ENCODE measurements at regions not wholly inside any gene's neighbourhood (a gene's known extent, or its start where the extent isn't known, plus 50 kb on each side); places are given as distances from the start of the nearest gene placed in this dataset.
"Not testable (repeated sequence)": the region's sequence is repeated elsewhere in the genome, so short reads cannot be mapped to it uniquely, and the experiment has no call there.

GRCh38 chr6:152828431-152828830 lies 77.8 kb downstream of the VIP start:
- H3K4me1 ChIP-seq (ENCODE audit: control insufficient read depth, insufficient read depth, low read length) = no peaks in the 10 kb centered on the region
- H3K27me3 ChIP-seq (replicated peaks in 1 of 2; ENCODE audit: control insufficient read depth in 2 of 2, insufficient read depth in 2 of 2, low read length in 1 of 2) = no peaks in the 10 kb centered on the region
- H3K36me3 ChIP-seq (ENCODE audit: control insufficient read depth in 2 of 2, insufficient read depth in 2 of 2, low read length in 1 of 2) = no peaks in the 10 kb centered on the region
- H4K20me1 ChIP-seq (ENCODE audit: control insufficient read depth, insufficient read depth) = no peaks in the 10 kb centered on the region
- ChIA-PET CTCF (no interaction called here), RAD21 (ENCODE audit: unreplicated experiment) (no interaction called here), SMC1A (ENCODE audit: uncharacterized antibody, unreplicated experiment) (no interaction called here), POLR2A (no interaction called here)
- DNase-seq (ENCODE audit: low read depth, low spot score) = no peak
- FAIRE-seq = no peak
- no peak for ATAC-seq
- BruUV-seq (replicated peaks) = no TSS peak
- H3K4me3 ChIP-seq = no peak overlapping the region
- no peak overlapping the region for H3K9ac ChIP-seq (ENCODE audit: control insufficient read depth, insufficient read depth, low read length)
- no peaks in the 10 kb centered on the region for H3K9me3 ChIP-seq (replicated peaks; ENCODE audit: control insufficient read depth, insufficient read depth, low read length)
- intact Hi-C loops (cut with micrococcal nuclease; ENCODE audit: unreplicated experiment) = loop anchor here (5.0 kb wide), 1 partner anchor 316 kb away; no protein-coding TSS in a partner anchor
- 95% methylated on average over 1 of the region's 1 CpG for WGBS (ENCODE audit: insufficient coverage, insufficient replicate concordance, low lambda C conversion rate, missing lambda C conversion rate)
- in situ Hi-C loops (cut with MboI) = no loop called here
- TF ChIP-seq RCOR1 (conservative IDR thresholded peaks at IDR 0.05; ENCODE audit: low read depth, low read length) = no peak
- TF ChIP-seq PKNOX1 (IDR thresholded peaks at IDR 0.05) = no peak
- H2AFZ ChIP-seq (ENCODE audit: control insufficient read depth, low read depth, low read length) = no peak overlapping the region
- H3K79me2 ChIP-seq (ENCODE audit: control insufficient read depth, insufficient read depth, low read length) = no peaks in the 10 kb centered on the region
- H3K27ac ChIP-seq (ENCODE audit: control insufficient read depth, insufficient read depth) = no peak overlapping the region
- H3K4me2 ChIP-seq (ENCODE audit: control insufficient read depth, insufficient read depth) = no peak overlapping the region

GRCh38 chr6:152834366-152834765 lies 83.8 kb downstream of the VIP start:
- H3K27me3 ChIP-seq (replicated peaks in 1 of 2; ENCODE audit: control insufficient read depth in 2 of 2, insufficient read depth in 2 of 2, low read length in 1 of 2); RAD21 ChIA-PET (ENCODE audit: unreplicated experiment); H3K9ac ChIP-seq (ENCODE audit: control insufficient read depth, insufficient read depth, low read length); H3K4me3 ChIP-seq; H4K20me1 ChIP-seq (ENCODE audit: control insufficient read depth, insufficient read depth); H3K27ac ChIP-seq (ENCODE audit: control insufficient read depth, insufficient read depth); H3K9me3 ChIP-seq (replicated peaks; ENCODE audit: control insufficient read depth, insufficient read depth, low read length); H3K79me2 ChIP-seq (ENCODE audit: control insufficient read depth, insufficient read depth, low read length); DNase-seq (ENCODE audit: low read depth, low spot score); intact Hi-C loops (cut with micrococcal nuclease; ENCODE audit: unreplicated experiment); H3K36me3 ChIP-seq (ENCODE audit: control insufficient read depth in 2 of 2, insufficient read depth in 2 of 2, low read length in 1 of 2); ATAC-seq; POLR2A ChIA-PET; BruUV-seq (replicated peaks); H3K4me2 ChIP-seq (ENCODE audit: control insufficient read depth, insufficient read depth); SMC1A ChIA-PET (ENCODE audit: uncharacterized antibody, unreplicated experiment); FAIRE-seq; in situ Hi-C loops (cut with MboI); CTCF ChIA-PET; H3K4me1 ChIP-seq (ENCODE audit: control insufficient read depth, insufficient read depth, low read length); H2AFZ ChIP-seq (ENCODE audit: control insufficient read depth, low read depth, low read length): not testable (repeated sequence)
- 70% methylated on average over 19 of the region's 31 CpGs for WGBS (ENCODE audit: insufficient coverage, insufficient replicate concordance, low lambda C conversion rate, missing lambda C conversion rate)
